OCI-LY3 (cell line): ENCODE measurements at regions not wholly inside any gene's neighbourhood (a gene's known extent, or its start where the extent isn't known, plus 50 kb on each side); places are given as distances from the start of the nearest gene placed in this dataset.

Experiments used
- EZH2phosphoT487 ChIP-seq: fragments of 200-600 bp; shearing (Covaris generic); IDR thresholded peaks from 2 replicates; pipeline ENCODE4 v1.6.1; 2018; ENCODE audit warnings: antibody characterized with exemption, mixed run types, low read depth
- TF ChIP-seq, protein P1 (sequence below): fragments of 200-600, 300-600 bp; sonication (generic); IDR thresholded peaks from 2 replicates; pipeline ENCODE4 v1.5.1; 2014; ENCODE audit warnings: antibody characterized with exemption, low read length, low read depth

DNA sequence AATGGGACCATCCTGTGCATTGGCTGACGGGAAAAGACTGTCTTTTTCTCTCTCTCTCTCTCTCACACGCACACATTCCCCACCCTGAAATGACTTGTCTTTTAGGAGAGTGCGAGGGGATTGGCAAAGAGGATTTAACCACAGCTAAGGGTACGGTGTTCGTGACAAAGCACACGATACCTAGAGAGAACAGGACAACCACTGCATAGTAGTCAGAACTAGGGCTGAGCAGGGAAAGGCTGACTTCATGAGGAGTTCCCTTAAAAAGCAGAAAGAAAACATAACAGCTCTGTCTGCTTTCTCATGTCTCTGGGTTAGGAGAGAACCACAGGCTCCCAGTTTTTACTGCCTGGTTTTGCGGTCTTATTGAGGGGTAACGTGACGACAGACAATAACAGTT, 742.8 kb upstream of the SOX9 start:
- TF ChIP-seq, protein P1, sequence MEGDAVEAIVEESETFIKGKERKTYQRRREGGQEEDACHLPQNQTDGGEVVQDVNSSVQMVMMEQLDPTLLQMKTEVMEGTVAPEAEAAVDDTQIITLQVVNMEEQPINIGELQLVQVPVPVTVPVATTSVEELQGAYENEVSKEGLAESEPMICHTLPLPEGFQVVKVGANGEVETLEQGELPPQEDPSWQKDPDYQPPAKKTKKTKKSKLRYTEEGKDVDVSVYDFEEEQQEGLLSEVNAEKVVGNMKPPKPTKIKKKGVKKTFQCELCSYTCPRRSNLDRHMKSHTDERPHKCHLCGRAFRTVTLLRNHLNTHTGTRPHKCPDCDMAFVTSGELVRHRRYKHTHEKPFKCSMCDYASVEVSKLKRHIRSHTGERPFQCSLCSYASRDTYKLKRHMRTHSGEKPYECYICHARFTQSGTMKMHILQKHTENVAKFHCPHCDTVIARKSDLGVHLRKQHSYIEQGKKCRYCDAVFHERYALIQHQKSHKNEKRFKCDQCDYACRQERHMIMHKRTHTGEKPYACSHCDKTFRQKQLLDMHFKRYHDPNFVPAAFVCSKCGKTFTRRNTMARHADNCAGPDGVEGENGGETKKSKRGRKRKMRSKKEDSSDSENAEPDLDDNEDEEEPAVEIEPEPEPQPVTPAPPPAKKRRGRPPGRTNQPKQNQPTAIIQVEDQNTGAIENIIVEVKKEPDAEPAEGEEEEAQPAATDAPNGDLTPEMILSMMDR: no peak
- TF ChIP-seq EZH2phosphoT487: no peak
